GM23338 (cell line): ENCODE measurements at regions not wholly inside any gene's neighbourhood (a gene's known extent, or its start where the extent isn't known, plus 50 kb on each side); places are given as distances from the start of the nearest gene placed in this dataset.

Experiments
- ATAC-seq: fragments of 200-7000 bp; cut with Tn5 transposase; 3 replicates; pipeline ENCODE4 v1.9.1; 2020
- DNase-seq: peaks from one replicate; pipeline ENCODE4 v3.0.0-alpha.2; 2015; ENCODE audit warnings: low spot score
- H2AFZ ChIP-seq: fragments of 200-600 bp; sonication (generic); 2 replicates; pipeline ENCODE4 v1.8.0; 2016; ENCODE audit warnings: antibody characterized with exemption, mild to moderate bottlenecking, moderate library complexity
- H3F3A ChIP-seq: fragments of 200-600 bp; sonication (generic); replicated peaks from 2 replicates; pipeline ENCODE4 v1.8.0; 2017; ENCODE audit warnings: antibody characterized with exemption, mixed run types, low read depth
- H3K27ac ChIP-seq: fragments of 200-600 bp; sonication (generic); 2 replicates; pipeline ENCODE4 v1.6.1; 2016; ENCODE audit warnings: low read depth
- H3K27me3 ChIP-seq: fragments of 200-600 bp; sonication (generic); 2 replicates; pipeline ENCODE4 v1.8.0; 2016; ENCODE audit warnings: mild to moderate bottlenecking, mixed run types, moderate library complexity; ENCODE audit not compliant: insufficient read depth
- H3K36me3 ChIP-seq: fragments of 200-600 bp; sonication (generic); 2 replicates; pipeline ENCODE4 v1.8.0; 2016; ENCODE audit warnings: mild to moderate bottlenecking; ENCODE audit not compliant: insufficient read depth
- H3K4me1 ChIP-seq: fragments of 200-600 bp; sonication (generic); 2 replicates; pipeline ENCODE4 v1.8.0; 2016; ENCODE audit warnings: mild to moderate bottlenecking, moderate library complexity; ENCODE audit not compliant: insufficient read depth
- H3K4me2 ChIP-seq: fragments of 200-600 bp; sonication (generic); 2 replicates; pipeline ENCODE4 v1.7.1; 2017; ENCODE audit warnings: mixed run types
- H3K4me3 ChIP-seq: fragments of 200-600 bp; sonication (generic); 2 replicates; pipeline ENCODE4 v1.6.1; 2016; ENCODE audit warnings: mixed run types
- H3K79me2 ChIP-seq: fragments of 200-600 bp; sonication (generic); replicated peaks from 2 replicates; pipeline ENCODE4 v1.8.0; 2017; ENCODE audit warnings: mild to moderate bottlenecking; ENCODE audit not compliant: insufficient read depth
- H3K9me2 ChIP-seq: fragments of 200-600 bp; sonication (generic); 2 replicates; pipeline ENCODE4 v1.8.0; 2017; ENCODE audit not compliant: insufficient read depth
- H4K20me1 ChIP-seq: fragments of 200-600 bp; sonication (generic); replicated peaks from 2 replicates; pipeline ENCODE4 v1.8.0; 2017; ENCODE audit warnings: mild to moderate bottlenecking; ENCODE audit not compliant: insufficient read depth
- H3K27ac Mint-ChIP-seq: 2 replicates; pipeline ENCODE4 v1.8.0; 2020; ENCODE audit warnings: inconsistent platforms, mild to moderate bottlenecking, moderate library complexity, mixed read lengths
- H3K27me3 Mint-ChIP-seq: 3 replicates; pipeline ENCODE4 v1.8.0; 2022; ENCODE audit warnings: low read depth, mild to moderate bottlenecking, moderate library complexity, mixed read lengths, inconsistent platforms; ENCODE audit not compliant: insufficient read depth, poor library complexity
- H3K36me3 Mint-ChIP-seq: 3 replicates; pipeline ENCODE4 v1.8.0; 2021; ENCODE audit warnings: low read depth, mild to moderate bottlenecking, inconsistent platforms, moderate library complexity, mixed read lengths
- H3K4me1 Mint-ChIP-seq: 3 replicates; pipeline ENCODE4 v1.8.0; 2020; ENCODE audit warnings: mild to moderate bottlenecking, inconsistent platforms, mixed read lengths
- H3K4me3 Mint-ChIP-seq: 3 replicates; pipeline ENCODE4 v1.8.0; 2021; ENCODE audit warnings: moderate library complexity, mild to moderate bottlenecking, inconsistent platforms, mixed read lengths
- H3K9me3 Mint-ChIP-seq: 3 replicates; pipeline ENCODE4 v1.8.0; 2020; ENCODE audit warnings: moderate library complexity, mild to moderate bottlenecking, inconsistent platforms, mixed read lengths
- CTCF ChIP-seq, 2 experiments: fragments of 200-600 bp in 1 of 2; sonication (generic) in 1 of 2; conservative IDR thresholded peaks; 2 replicates each; pipeline versions ENCODE4 v1.5.1 to v1.6.1; 2016 to 2017; ENCODE audit warnings: antibody characterized with exemption in 2 of 2, low read depth in 2 of 2, mild to moderate bottlenecking in 2 of 2, moderate library complexity in 1 of 2
- EZH2 ChIP-seq: fragments of 200-600 bp; sonication (generic); IDR thresholded peaks from one replicate; pipeline ENCODE4 v1.8.0; 2017; ENCODE audit warnings: antibody characterized with exemption, mild to moderate bottlenecking, low read depth; ENCODE audit not compliant: unreplicated experiment
- EZH2phosphoT487 ChIP-seq: fragments of 200-600 bp; sonication (generic); IDR thresholded peaks from one replicate; pipeline ENCODE4 v1.8.1; 2018; ENCODE audit warnings: antibody characterized with exemption; ENCODE audit not compliant: unreplicated experiment
- POLR2AphosphoS5 ChIP-seq: IDR thresholded peaks from 2 replicates; pipeline ENCODE4 v1.6.1; 2016; ENCODE audit warnings: antibody characterized with exemption, low read depth
- REST ChIP-seq: IDR thresholded peaks from one replicate; pipeline ENCODE4 v1.6.1; 2018; ENCODE audit warnings: antibody characterized with exemption; ENCODE audit not compliant: unreplicated experiment
- STAT1 ChIP-seq: IDR thresholded peaks from one replicate; pipeline ENCODE4 v1.6.1; 2016; ENCODE audit warnings: antibody characterized with exemption; ENCODE audit not compliant: unreplicated experiment

- ATAC-seq: no peak
Measured at GRCh38 chr4:155033604-155034003, 174.8 kb upstream of the NPY2R start.

More at GRCh38 chr4:155033604-155034003, 174.8 kb upstream of the NPY2R start:
- Mint-ChIP-seq H3K27ac (no peak overlapping the region), H3K4me3 (no peak overlapping the region), H3K4me1 (no peaks in the 10 kb centered on the region), H3K9me3 (no peaks in the 10 kb centered on the region), H3K27me3 (no peaks in the 10 kb centered on the region), H3K36me3 (no peaks in the 10 kb centered on the region)
- no peaks in the 10 kb centered on the region for H3K4me1 ChIP-seq
- no peaks in the 10 kb centered on the region for H3K9me2 ChIP-seq
- no peaks in the 10 kb centered on the region for H3K79me2 ChIP-seq
- H3K4me3 ChIP-seq: no peak overlapping the region
- no peak overlapping the region for H2AFZ ChIP-seq
- H3K4me2 ChIP-seq: no peak overlapping the region
- no peak overlapping the region for H3K27ac ChIP-seq
- H4K20me1 ChIP-seq: no peaks in the 10 kb centered on the region
- H3K27me3 ChIP-seq: no peaks in the 10 kb centered on the region
- no peaks in the 10 kb centered on the region for H3K36me3 ChIP-seq
- DNase-seq: no peak
- no peaks in the 10 kb centered on the region for H3F3A ChIP-seq
- TF ChIP-seq EZH2phosphoT487 (no peak), CTCF (conservative IDR thresholded peaks at IDR 0.05; ENCODE audit: low read depth in 2 of 2) (no peak), REST (no peak), EZH2 (no peak), POLR2AphosphoS5 (no peak), STAT1 (no peak)
